ENCODE measurements at regions not wholly inside any gene's neighbourhood (a gene's known extent, or its start where the extent isn't known, plus 50 kb on each side); places are given as distances from the start of the nearest gene placed in this dataset.
"Not testable (repeated sequence)": the region's sequence is repeated elsewhere in the genome, so short reads cannot be mapped to it uniquely, and the experiment has no call there.

DNA sequence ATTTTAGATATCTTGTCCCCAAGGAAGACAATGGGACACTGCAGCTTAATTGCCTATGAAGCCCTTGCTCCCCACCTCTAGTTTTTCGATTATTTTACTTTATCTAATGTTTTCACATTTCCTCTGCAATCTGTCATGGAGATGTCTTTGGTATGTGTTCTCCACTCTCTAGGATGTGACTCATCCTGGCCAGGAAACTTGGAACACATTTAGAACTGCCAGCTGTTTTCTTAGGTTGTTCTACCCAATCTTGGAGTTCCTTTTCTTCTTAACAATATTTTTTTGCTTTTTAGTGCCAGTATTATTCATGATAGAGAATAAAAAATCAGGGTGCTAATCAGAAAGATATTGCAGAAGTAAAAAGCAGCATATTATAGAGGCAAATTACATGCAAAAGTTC, 101.7 kb upstream of the CLEC14A start:
- DNase-seq (ENCODE audit: low read depth): peak; percentile 85
- no peaks in the 10 kb centered on the region for H3K27me3 ChIP-seq (ENCODE audit: insufficient read depth, low read length)
- peak overlapping the region; percentile 43 for H3K4me2 ChIP-seq (ENCODE audit: low read length)
- H3K27me3 Mint-ChIP-seq (ENCODE audit: low read depth, unreplicated experiment): no peaks in the 10 kb centered on the region
- H3K9me3 ChIP-seq (ENCODE audit: insufficient read depth, low read depth, low read length): no peaks in the 10 kb centered on the region
- H2AFZ ChIP-seq (ENCODE audit: low read depth, low read length): no peak overlapping the region
- no peak overlapping the region for H3K9ac ChIP-seq (ENCODE audit: low read length)
- peaks cover 11% of the 10 kb centered on the region for H3K4me1 Mint-ChIP-seq (ENCODE audit: low read depth, unreplicated experiment)
- peaks cover 2% of the 10 kb centered on the region for H3K9me3 Mint-ChIP-seq (ENCODE audit: unreplicated experiment)
- no peaks in the 10 kb centered on the region for H3K79me2 ChIP-seq (ENCODE audit: insufficient read depth, low read length)
- H3K36me3 Mint-ChIP-seq (ENCODE audit: low read depth, unreplicated experiment): no peaks in the 10 kb centered on the region
- H3K27ac ChIP-seq (ENCODE audit: low read depth, low read length): no peak overlapping the region
- peak; percentile 76 for FAIRE-seq
- TF ChIP-seq EZH2 (IDR thresholded peaks at IDR 0.05; ENCODE audit: insufficient read depth, low read length): no peak
- TF ChIP-seq, protein P1, sequence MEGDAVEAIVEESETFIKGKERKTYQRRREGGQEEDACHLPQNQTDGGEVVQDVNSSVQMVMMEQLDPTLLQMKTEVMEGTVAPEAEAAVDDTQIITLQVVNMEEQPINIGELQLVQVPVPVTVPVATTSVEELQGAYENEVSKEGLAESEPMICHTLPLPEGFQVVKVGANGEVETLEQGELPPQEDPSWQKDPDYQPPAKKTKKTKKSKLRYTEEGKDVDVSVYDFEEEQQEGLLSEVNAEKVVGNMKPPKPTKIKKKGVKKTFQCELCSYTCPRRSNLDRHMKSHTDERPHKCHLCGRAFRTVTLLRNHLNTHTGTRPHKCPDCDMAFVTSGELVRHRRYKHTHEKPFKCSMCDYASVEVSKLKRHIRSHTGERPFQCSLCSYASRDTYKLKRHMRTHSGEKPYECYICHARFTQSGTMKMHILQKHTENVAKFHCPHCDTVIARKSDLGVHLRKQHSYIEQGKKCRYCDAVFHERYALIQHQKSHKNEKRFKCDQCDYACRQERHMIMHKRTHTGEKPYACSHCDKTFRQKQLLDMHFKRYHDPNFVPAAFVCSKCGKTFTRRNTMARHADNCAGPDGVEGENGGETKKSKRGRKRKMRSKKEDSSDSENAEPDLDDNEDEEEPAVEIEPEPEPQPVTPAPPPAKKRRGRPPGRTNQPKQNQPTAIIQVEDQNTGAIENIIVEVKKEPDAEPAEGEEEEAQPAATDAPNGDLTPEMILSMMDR (IDR thresholded peaks at IDR 0.05; ENCODE audit: insufficient read depth, low read depth, low read length): no peak
- no peak overlapping the region for H3K27ac Mint-ChIP-seq (ENCODE audit: unreplicated experiment)
- H3K4me3 ChIP-seq (ENCODE audit: insufficient read depth, low read depth, low read length): no peak overlapping the region
- H3K36me3 ChIP-seq (ENCODE audit: insufficient read depth, low read length): no peaks in the 10 kb centered on the region
- no peaks in the 10 kb centered on the region for H4K20me1 ChIP-seq (ENCODE audit: insufficient read depth, low read length)
- H3K4me3 Mint-ChIP-seq (ENCODE audit: unreplicated experiment): no peak overlapping the region
- H3K4me1 ChIP-seq (ENCODE audit: insufficient read depth, low read length): peaks cover 7% of the 10 kb centered on the region

DNA sequence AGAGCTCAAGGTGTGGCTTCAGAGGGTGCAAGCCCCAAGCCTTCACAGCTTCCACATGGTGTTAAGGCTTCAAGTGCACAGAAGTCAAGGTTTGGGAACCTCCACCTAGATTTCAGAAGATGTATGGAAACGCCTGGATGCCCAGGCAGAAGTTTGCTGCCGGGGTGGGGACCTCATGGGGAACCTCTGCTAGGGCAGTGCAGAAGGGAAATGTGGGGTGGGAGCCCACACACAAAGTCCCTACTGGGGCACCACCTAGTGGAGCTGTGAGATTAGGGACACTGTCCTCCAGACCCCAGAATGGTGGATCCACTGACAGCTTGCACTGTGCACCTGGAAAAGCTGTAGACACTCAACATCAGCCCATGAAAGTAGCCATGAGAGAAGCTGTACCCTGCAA, 99.6 kb upstream of the CLEC14A start:
- not testable (repeated sequence) for H3K9me3 ChIP-seq (ENCODE audit: insufficient read depth, low read depth, low read length); H2AFZ ChIP-seq (ENCODE audit: low read depth, low read length); FAIRE-seq; H3K27me3 Mint-ChIP-seq (ENCODE audit: low read depth, unreplicated experiment); H3K36me3 Mint-ChIP-seq (ENCODE audit: low read depth, unreplicated experiment); H3K4me1 Mint-ChIP-seq (ENCODE audit: low read depth, unreplicated experiment); H3K4me1 ChIP-seq (ENCODE audit: insufficient read depth, low read length); H3K9ac ChIP-seq (ENCODE audit: low read length); H3K79me2 ChIP-seq (ENCODE audit: insufficient read depth, low read length); DNase-seq (ENCODE audit: low read depth); H3K4me2 ChIP-seq (ENCODE audit: low read length); H3K27ac Mint-ChIP-seq (ENCODE audit: unreplicated experiment); H3K4me3 ChIP-seq (ENCODE audit: insufficient read depth, low read depth, low read length); H3K4me3 Mint-ChIP-seq (ENCODE audit: unreplicated experiment); H3K27ac ChIP-seq (ENCODE audit: low read depth, low read length); H3K9me3 Mint-ChIP-seq (ENCODE audit: unreplicated experiment); H3K36me3 ChIP-seq (ENCODE audit: insufficient read depth, low read length); H4K20me1 ChIP-seq (ENCODE audit: insufficient read depth, low read length); H3K27me3 ChIP-seq (ENCODE audit: insufficient read depth, low read length)

DNA sequence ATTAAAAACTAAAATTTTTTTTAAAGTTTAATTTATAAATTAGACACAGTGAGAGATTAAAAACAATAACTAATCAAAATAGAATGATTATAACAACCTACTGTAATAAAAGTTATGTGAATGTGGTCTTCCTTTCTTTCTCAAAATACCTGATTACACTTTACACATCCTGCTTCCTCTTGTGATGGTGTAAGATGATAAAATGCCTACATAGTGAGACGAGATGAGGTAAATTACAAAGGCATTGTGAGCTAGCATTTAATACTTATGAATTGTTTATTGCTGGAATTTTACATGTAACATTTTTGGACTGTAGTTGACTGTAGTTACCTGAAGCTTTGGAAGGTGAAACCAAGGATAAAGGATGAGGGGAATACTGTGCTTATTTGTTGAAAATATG, 94.2 kb upstream of the CLEC14A start:
- H2AFZ ChIP-seq (ENCODE audit: low read depth, low read length): no peak overlapping the region
- H3K9ac ChIP-seq (ENCODE audit: low read length): no peak overlapping the region
- peaks cover 3% of the 10 kb centered on the region for H3K9me3 Mint-ChIP-seq (ENCODE audit: unreplicated experiment)
- no peaks in the 10 kb centered on the region for H3K36me3 Mint-ChIP-seq (ENCODE audit: low read depth, unreplicated experiment)
- DNase-seq (ENCODE audit: low read depth) (no peak), FAIRE-seq (no peak)
- no peak overlapping the region for H3K4me3 ChIP-seq (ENCODE audit: insufficient read depth, low read depth, low read length)
- H3K27ac Mint-ChIP-seq (ENCODE audit: unreplicated experiment): no peak overlapping the region
- H3K4me1 Mint-ChIP-seq (ENCODE audit: low read depth, unreplicated experiment): no peaks in the 10 kb centered on the region
- no peaks in the 10 kb centered on the region for H4K20me1 ChIP-seq (ENCODE audit: insufficient read depth, low read length)
- no peaks in the 10 kb centered on the region for H3K27me3 ChIP-seq (ENCODE audit: insufficient read depth, low read length)
- H3K27me3 Mint-ChIP-seq (ENCODE audit: low read depth, unreplicated experiment): no peaks in the 10 kb centered on the region
- no peaks in the 10 kb centered on the region for H3K36me3 ChIP-seq (ENCODE audit: insufficient read depth, low read length)
- H3K4me1 ChIP-seq (ENCODE audit: insufficient read depth, low read length): no peaks in the 10 kb centered on the region
- no peak overlapping the region for H3K4me3 Mint-ChIP-seq (ENCODE audit: unreplicated experiment)
- no peaks in the 10 kb centered on the region for H3K9me3 ChIP-seq (ENCODE audit: insufficient read depth, low read depth, low read length)
- no peaks in the 10 kb centered on the region for H3K79me2 ChIP-seq (ENCODE audit: insufficient read depth, low read length)
- H3K27ac ChIP-seq (ENCODE audit: low read depth, low read length): no peak overlapping the region
- TF ChIP-seq, protein P1 (IDR thresholded peaks at IDR 0.05; ENCODE audit: insufficient read depth, low read depth, low read length): no peak
- TF ChIP-seq EZH2 (IDR thresholded peaks at IDR 0.05; ENCODE audit: insufficient read depth, low read length): no peak
- no peak overlapping the region for H3K4me2 ChIP-seq (ENCODE audit: low read length)
